Breast epithelium (tissue), 3 donors: ENCODE measurements at regions not wholly inside any gene's neighbourhood (a gene's known extent, or its start where the extent isn't known, plus 50 kb on each side); places are given as distances from the start of the nearest gene placed in this dataset.
"Not testable (repeated sequence)": the region's sequence is repeated elsewhere in the genome, so short reads cannot be mapped to it uniquely, and the experiment has no call there.

Experiments
- POLR2A ChIP-seq: fragments of 450-650 bp; IDR thresholded peaks from one replicate; pipeline ENCODE4 v1.6.1; 2016; ENCODE audit warnings: antibody characterized with exemption, mild to moderate bottlenecking, moderate library complexity
- POLR2AphosphoS5 ChIP-seq, 3 donors: sonication (generic); formaldehyde crosslinking; IDR thresholded peaks; one replicate each; pipeline ENCODE4 v1.6.1; 2017; ENCODE audit warnings: antibody characterized with exemption in 3 of 3
- TF ChIP-seq, protein P1 (sequence below), 3 donors: fragments of 450-650 bp; IDR thresholded peaks; one replicate each; pipeline ENCODE4 v1.5.1; 2016 to 2017; ENCODE audit warnings: antibody characterized with exemption in 3 of 3, mild to moderate bottlenecking in 3 of 3, moderate library complexity in 3 of 3

DNA sequence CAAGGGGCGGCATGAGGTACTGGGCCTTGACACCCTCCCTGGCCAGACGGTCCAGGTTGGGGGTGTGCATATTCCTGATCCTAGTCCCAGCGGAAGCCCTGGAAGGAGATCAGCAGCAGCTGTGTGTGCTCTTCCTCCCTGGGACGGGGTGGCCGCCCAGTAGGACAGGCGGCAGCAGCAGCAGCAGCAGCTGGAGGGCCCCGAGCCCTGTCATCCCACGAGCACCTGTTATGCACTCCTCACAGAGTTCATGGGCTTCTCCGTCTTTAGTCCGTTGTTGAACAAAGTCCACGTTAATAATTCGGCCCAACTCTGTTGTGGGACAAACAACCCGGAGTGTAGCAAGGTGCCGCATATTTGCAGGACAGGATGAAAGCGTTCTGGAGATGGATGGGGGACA is 205.6 kb downstream of the OTOP1 start:
- TF ChIP-seq, protein P1, sequence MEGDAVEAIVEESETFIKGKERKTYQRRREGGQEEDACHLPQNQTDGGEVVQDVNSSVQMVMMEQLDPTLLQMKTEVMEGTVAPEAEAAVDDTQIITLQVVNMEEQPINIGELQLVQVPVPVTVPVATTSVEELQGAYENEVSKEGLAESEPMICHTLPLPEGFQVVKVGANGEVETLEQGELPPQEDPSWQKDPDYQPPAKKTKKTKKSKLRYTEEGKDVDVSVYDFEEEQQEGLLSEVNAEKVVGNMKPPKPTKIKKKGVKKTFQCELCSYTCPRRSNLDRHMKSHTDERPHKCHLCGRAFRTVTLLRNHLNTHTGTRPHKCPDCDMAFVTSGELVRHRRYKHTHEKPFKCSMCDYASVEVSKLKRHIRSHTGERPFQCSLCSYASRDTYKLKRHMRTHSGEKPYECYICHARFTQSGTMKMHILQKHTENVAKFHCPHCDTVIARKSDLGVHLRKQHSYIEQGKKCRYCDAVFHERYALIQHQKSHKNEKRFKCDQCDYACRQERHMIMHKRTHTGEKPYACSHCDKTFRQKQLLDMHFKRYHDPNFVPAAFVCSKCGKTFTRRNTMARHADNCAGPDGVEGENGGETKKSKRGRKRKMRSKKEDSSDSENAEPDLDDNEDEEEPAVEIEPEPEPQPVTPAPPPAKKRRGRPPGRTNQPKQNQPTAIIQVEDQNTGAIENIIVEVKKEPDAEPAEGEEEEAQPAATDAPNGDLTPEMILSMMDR (IDR thresholded peaks at IDR 0.05) = not testable (repeated sequence)
- TF ChIP-seq POLR2A; POLR2AphosphoS5 (IDR thresholded peaks at IDR 0.05): not testable (repeated sequence)
